Brain microvascular endothelial cell (primary cell): ENCODE measurements at regions not wholly inside any gene's neighbourhood (a gene's known extent, or its start where the extent isn't known, plus 50 kb on each side); places are given as distances from the start of the nearest gene placed in this dataset.

Source experiments
- DNase-seq: peaks from one replicate; pipeline ENCODE4 v3.0.0-alpha.2; 2020
- H3K27ac ChIP-seq: fragments of 250-450 bp; sonication (Bioruptor Pico); 2 replicates; pipeline ENCODE4 v1.5.1; 2020; ENCODE audit warnings: mild to moderate bottlenecking, moderate library complexity
- H3K27me3 ChIP-seq: fragments of 250-450 bp; sonication (Bioruptor Pico); replicated peaks from 2 replicates; pipeline ENCODE4 v1.5.1; 2020; ENCODE audit warnings: mild to moderate bottlenecking
- H3K36me3 ChIP-seq: fragments of 250-450 bp; sonication (Bioruptor Pico); replicated peaks from 2 replicates; pipeline ENCODE4 v1.5.1; 2020; ENCODE audit warnings: mild to moderate bottlenecking
- H3K4me3 ChIP-seq: 2 replicates; pipeline ENCODE4 v1.5.1; 2011; ENCODE audit warnings: low read depth, mild to moderate bottlenecking, control low read depth, low read length, moderate library complexity
- CTCF ChIP-seq: IDR thresholded peaks from 2 replicates; pipeline ENCODE4 v1.5.1; 2011; ENCODE audit warnings: low read depth, mild to moderate bottlenecking, moderate library complexity, low read length, control low read depth, inconsistent platforms; ENCODE audit errors: missing control alignments
- in situ Hi-C: cut with HindIII; loops from 2 replicates; pipeline ENCODE4 v1.10.0; 2017; ENCODE audit warnings: low sequenced_read_pairs, low pct_ligation_motif_present

- H3K27me3 ChIP-seq: no peaks in the 10 kb centered on the region
- no peak for DNase-seq
- no peak for TF ChIP-seq CTCF
- no peak overlapping the region for H3K27ac ChIP-seq
- H3K4me3 ChIP-seq: no peak overlapping the region
- in situ Hi-C loops: no loop called here
- no peaks in the 10 kb centered on the region for H3K36me3 ChIP-seq
Observed at GRCh38 chr2:60071490-60071831, 482.0 kb downstream of the BCL11A start.

- H3K4me3 ChIP-seq: no peak overlapping the region
- DNase-seq: no peak
- no peak overlapping the region for H3K27ac ChIP-seq
- no peaks in the 10 kb centered on the region for H3K36me3 ChIP-seq
- H3K27me3 ChIP-seq: no peaks in the 10 kb centered on the region
- in situ Hi-C loops: no loop called here
- TF ChIP-seq CTCF: no peak
Observed at GRCh38 chr2:60070736-60071489, 482.5 kb downstream of the BCL11A start.

GRCh38 chr2:60070196-60070595 lies 483.3 kb downstream of the BCL11A start:
- in situ Hi-C loops: no loop called here
- Histone ChIP-seq H3K36me3 (no peaks in the 10 kb centered on the region), H3K27me3 (no peaks in the 10 kb centered on the region), H3K4me3 (no peak overlapping the region), H3K27ac (no peak overlapping the region)
- no peak for TF ChIP-seq CTCF
- no peak for DNase-seq

- Histone ChIP-seq H3K36me3 (no peaks in the 10 kb centered on the region), H3K27me3 (no peaks in the 10 kb centered on the region), H3K27ac (no peak overlapping the region), H3K4me3 (no peak overlapping the region)
- DNase-seq: no peak
- no peak for TF ChIP-seq CTCF
- in situ Hi-C loops: no loop called here
Observed at GRCh38 chr2:60068755-60069154, 484.7 kb downstream of the BCL11A start.

- in situ Hi-C loops: no loop called here
- Histone ChIP-seq H3K27ac (no peak overlapping the region), H3K36me3 (no peaks in the 10 kb centered on the region), H3K27me3 (no peaks in the 10 kb centered on the region), H3K4me3 (no peak overlapping the region)
- DNase-seq: no peak
- TF ChIP-seq CTCF: no peak
Observed at GRCh38 chr2:60067006-60067405, 486.4 kb downstream of the BCL11A start.

- H3K4me3 ChIP-seq: no peak overlapping the region
- no peak for DNase-seq
- H3K27me3 ChIP-seq: no peaks in the 10 kb centered on the region
- TF ChIP-seq CTCF: no peak
- in situ Hi-C loops: no loop called here
- H3K36me3 ChIP-seq: no peaks in the 10 kb centered on the region
- no peak overlapping the region for H3K27ac ChIP-seq
Observed at GRCh38 chr2:60066096-60066839, 487.2 kb downstream of the BCL11A start.
